Erythroblast (primary cell): ENCODE measurements at regions not wholly inside any gene's neighbourhood (a gene's known extent, or its start where the extent isn't known, plus 50 kb on each side); places are given as distances from the start of the nearest gene placed in this dataset.

Experiments
- GATA1 ChIP-seq: IDR thresholded peaks from 2 replicates; pipeline ENCODE4 v1.6.1; 2011; ENCODE audit warnings: low read depth, mild to moderate bottlenecking, control low read depth, low read length, moderate library complexity
- POLR2A ChIP-seq: IDR thresholded peaks from 2 replicates; pipeline ENCODE4 v1.6.1; 2011; ENCODE audit warnings: mild to moderate bottlenecking, low read length

DNA sequence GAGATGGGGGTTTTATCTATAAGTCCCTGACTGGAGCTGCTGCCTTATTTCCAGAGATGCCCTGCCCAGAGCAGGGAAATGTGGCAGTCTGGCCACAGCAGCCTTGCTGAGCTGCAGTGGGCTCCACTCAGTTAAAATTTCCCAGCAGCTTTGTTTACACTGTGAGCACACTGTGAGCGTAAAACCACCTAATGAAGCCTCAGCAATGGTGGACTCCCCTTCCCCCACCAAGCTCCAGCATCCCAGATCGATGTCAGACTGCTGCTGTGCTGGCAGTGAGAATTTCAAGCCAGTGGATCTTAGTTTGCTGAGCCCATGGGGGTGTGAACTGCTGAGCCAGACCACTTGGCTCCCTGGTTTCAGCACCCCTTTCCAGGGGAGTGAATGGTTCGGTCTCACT is 208.7 kb upstream of the RAI14 start:
- TF ChIP-seq POLR2A (no peak), GATA1 (no peak)
